ENCODE measurements at regions not wholly inside any gene's neighbourhood (a gene's known extent, or its start where the extent isn't known, plus 50 kb on each side); places are given as distances from the start of the nearest gene placed in this dataset.

- peak; percentile 44 for DNase-seq (ENCODE audit: low read depth, low spot score)
Observed at GRCh38 chr10:59595593-59595992, 114.1 kb downstream of the SLC16A9 start.

DNA sequence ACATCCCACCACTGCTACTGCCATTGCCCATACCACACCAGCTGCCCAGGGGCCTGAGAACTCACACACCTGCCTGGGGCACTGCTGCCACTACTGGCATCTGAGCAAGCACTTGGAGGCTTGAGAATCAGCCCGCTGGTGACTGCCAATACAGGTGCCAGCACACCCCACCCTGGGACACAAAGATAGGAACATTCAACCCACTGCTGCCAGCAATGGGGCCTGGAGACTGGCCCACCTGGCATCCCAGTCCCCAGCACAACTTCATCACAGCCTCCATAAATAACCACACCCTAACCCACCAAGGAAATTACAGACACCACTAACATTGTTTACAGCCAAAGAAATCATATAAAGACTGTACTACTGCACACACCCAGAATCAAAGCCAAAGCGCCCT, 115.9 kb downstream of the SLC16A9 start:
- DNase-seq (ENCODE audit: low read depth, low spot score) = no peak

- DNase-seq (ENCODE audit: low read depth, low spot score) = no peak
Observed at GRCh38 chr10:59589796-59590195, 119.9 kb downstream of the SLC16A9 start.

- no peak for DNase-seq (ENCODE audit: low read depth, low spot score)
Observed at GRCh38 chr10:59588791-59589190, 120.9 kb downstream of the SLC16A9 start.

GRCh38 chr10:59587756-59588140, 121.9 kb downstream of the SLC16A9 start:
- no peak for DNase-seq (ENCODE audit: low read depth, low spot score)

- no peak for DNase-seq (ENCODE audit: low read depth, low spot score)
Observed at GRCh38 chr10:59587083-59587755, 122.4 kb downstream of the SLC16A9 start.

DNA sequence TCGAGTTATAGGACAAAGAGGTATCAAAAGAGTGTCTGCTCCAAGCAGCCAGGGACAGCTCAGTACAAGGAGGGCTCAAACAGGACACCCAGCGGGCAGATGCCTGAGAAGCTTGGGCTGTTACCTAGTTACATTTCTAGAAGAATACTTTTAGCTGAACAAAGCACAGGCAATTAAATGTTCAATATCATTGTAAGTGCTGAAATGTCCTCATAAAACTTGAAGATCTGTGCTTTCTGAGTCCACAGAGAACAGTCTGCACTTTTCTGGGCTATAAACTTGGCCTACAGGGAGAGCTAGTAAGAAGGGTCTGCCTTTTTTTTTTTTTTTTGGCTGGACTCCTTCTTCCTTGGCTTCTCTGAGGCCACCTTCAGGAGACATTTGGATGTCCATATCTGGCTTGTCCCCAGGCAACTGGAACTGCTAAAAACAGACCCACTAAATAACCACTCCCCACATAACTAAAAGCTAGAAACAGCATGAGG, 123.2 kb downstream of the SLC16A9 start:
- no peak for DNase-seq (ENCODE audit: low read depth, low spot score)

DNA sequence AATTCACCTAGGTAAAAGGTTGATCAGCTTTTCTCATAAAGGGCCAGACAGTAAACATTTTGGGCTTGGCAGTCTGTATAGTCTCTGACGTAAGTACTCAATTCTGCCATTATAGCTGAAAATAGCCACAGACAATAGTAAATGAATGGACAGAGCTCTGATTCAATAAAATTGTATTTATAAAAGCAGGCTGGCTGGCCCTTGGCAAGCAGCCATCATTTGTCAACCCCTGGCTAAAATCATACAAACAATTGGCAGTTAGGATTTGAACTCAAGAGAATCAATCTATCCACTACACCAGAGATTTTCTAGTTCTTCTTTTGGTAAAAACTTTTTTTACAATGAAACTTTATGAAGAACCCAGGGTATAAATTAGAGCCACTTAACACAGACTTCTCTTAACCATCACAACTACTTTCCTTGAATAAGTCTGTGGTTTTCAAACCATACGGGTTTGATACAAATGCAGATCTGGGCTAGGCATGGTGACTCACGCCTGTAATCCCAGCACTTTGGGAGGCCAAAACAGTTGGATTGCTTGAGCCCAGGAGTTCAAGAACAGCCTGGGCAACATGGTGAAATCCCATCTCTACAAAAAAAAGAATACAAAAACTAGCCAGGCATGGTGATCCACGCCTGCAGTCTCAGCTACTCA, 124.5 kb downstream of the SLC16A9 start:
- DNase-seq (ENCODE audit: low read depth, low spot score) = peak; percentile 69

GRCh38 chr10:59582780-59583179, 126.9 kb downstream of the SLC16A9 start:
- DNase-seq (ENCODE audit: low read depth, low spot score) = no peak

- no peak for DNase-seq (ENCODE audit: low read depth, low spot score)
Observed at GRCh38 chr10:59582058-59582457, 127.6 kb downstream of the SLC16A9 start.

GRCh38 chr10:59580026-59580863, 129.4 kb downstream of the SLC16A9 start:
- DNase-seq (ENCODE audit: low read depth, low spot score) = peak; percentile 70

DNA sequence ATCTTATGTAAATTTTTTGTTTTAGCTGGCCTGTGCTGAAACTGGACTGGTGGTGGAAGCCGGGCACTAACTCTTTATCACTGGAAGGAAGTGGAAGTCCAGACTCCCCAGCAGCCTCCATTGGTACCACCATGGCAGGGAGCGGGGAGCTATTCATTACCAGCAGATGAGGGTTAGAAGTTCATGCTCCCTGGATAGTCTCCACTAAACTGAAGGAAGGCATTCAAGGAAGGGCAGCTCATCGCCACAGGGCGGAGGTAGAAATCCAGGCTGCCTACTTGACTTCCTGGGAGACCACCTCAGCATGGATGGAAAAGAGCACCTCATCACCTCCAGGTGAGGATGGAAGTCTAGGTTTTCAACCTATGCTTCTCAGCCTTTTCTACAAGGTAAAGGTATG, 130.9 kb downstream of the SLC16A9 start:
- no peak for DNase-seq (ENCODE audit: low read depth, low spot score)

DNA sequence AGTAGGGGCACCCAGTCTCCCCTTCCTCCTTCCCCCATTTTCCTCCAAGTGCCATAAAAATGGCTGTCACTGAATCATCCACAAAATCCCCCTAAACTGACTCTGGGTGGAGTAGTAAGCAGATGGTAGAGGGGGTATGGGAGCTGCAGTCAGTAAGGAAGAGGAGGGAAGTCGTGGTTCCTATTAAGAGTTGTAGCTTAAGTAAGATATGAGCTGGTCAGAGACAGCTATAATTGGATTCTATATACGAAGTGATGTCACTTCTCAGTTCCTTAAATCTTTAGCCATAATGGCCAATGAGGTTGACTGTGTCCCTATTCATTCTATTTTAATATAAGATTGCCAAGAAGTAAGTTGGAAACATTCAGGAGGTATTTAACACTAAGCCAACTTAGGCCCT, 131.7 kb downstream of the SLC16A9 start:
- no peak for DNase-seq (ENCODE audit: low read depth, low spot score)

- DNase-seq (ENCODE audit: low read depth, low spot score) = no peak
Observed at GRCh38 chr10:59575269-59575668, 134.4 kb downstream of the SLC16A9 start.

- DNase-seq (ENCODE audit: low read depth, low spot score) = no peak
Observed at GRCh38 chr10:59563531-59563930, 146.1 kb downstream of the SLC16A9 start.

DNA sequence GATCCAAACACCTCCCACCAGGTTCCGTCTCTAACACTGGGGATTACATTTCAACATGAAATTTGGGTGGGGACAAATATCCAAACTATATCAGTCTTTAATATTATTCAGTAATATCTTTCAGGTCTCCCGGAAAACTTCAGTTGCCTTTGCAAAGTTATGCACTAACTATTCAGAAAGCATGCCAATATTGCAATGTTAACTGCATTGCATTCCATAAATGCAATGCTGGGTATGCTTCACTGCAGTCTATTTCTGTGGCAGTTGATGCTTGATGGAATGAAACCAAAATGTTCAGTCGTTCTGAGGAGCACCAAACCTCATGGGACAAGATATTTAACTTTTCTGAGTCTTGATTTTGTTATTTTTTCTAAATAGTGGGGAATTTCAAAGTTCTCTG, 147.5 kb downstream of the SLC16A9 start:
- DNase-seq (ENCODE audit: low read depth, low spot score) = no peak

DNA sequence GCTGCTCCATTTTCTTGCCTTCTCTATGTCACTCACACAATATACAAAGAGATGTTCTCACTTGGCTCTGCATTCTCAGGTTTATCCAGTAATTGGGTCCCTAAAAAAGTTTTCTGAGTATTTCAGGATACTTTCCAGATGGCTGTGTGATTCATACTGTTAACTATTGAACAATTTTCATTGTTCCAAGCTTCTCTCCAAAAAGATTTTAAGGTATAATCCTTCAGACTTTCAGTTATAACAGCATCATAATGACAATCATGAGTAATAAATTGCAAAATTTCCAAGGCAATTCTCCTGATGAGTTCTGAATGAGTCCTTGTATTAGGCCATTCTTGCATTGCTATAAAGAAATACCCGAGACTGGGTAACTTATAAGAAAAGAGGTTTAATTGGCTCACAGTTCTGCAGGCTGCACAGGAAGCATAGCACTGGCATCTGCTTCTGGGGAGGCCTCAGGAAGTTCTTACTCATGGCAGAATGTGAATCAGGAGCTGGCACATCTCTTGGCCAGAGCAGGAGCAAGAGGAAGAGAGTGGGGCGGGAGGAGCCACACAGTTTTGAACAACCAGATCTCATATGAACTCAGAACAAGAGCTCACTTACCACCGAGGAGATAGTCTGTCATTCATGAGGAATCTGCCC, 148.1 kb downstream of the SLC16A9 start:
- DNase-seq (ENCODE audit: low read depth, low spot score) = peak; percentile 18

DNA sequence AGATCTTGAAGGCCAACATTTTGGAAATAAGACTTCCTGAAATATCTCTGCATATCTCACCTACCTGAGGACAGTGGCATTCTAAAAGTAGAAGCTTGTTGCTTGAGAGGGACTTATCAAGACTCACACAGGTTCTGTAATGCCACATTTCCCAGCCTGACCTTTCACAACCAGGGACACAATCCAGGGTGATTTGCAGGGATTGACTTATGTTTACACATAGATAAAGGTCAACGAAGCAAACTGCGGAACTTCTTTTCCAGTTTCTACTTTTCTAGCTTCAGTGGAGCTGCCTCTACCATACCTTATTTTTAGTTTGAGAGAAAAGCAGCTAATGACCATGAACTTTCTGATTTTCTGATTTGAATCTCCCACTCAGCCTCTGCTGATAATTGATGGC, 148.7 kb downstream of the SLC16A9 start:
- DNase-seq (ENCODE audit: low read depth, low spot score) = no peak

GRCh38 chr10:59560161-59560560, 149.5 kb downstream of the SLC16A9 start:
- DNase-seq (ENCODE audit: low read depth, low spot score) = no peak

GRCh38 chr10:59558066-59558465, 151.6 kb downstream of the SLC16A9 start:
- no peak for DNase-seq (ENCODE audit: low read depth, low spot score)

GRCh38 chr10:59557642-59558041, 152.0 kb downstream of the SLC16A9 start:
- peak; percentile 43 for DNase-seq (ENCODE audit: low read depth, low spot score)

DNA sequence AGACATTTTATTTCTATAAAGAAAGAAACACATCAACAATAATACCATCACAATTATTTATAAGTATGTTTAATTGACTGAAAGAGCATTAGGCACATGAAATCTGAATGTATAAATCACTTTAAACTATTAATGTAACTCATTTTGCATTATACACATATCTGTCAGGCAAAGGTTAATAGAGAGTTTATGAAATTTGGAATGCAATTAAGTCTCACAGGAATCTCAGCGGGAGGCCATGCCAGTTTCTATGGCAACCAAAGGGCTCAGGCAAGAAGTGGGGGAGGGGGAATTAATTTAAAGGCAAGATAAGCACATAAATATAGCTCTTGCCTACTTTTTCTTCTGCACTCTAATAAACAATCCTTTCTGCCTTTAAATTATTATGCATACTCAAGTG, 152.6 kb downstream of the SLC16A9 start:
- peak; percentile 53 for DNase-seq (ENCODE audit: low read depth, low spot score)
